ENCODE measurements at regions not wholly inside any gene's neighbourhood (a gene's known extent, or its start where the extent isn't known, plus 50 kb on each side); places are given as distances from the start of the nearest gene placed in this dataset.
"Not testable (repeated sequence)": the region's sequence is repeated elsewhere in the genome, so short reads cannot be mapped to it uniquely, and the experiment has no call there.

GRCh38 chr4:10388146-10388545 lies 69.1 kb downstream of the ZNF518B start:
- not testable (repeated sequence) for DNase-seq (ENCODE audit: low spot score)

GRCh38 chr4:10385994-10386394 lies 71.2 kb downstream of the ZNF518B start:
- DNase-seq (ENCODE audit: low spot score): no peak

GRCh38 chr4:10384974-10385373 lies 72.3 kb downstream of the ZNF518B start:
- DNase-seq (ENCODE audit: low spot score): no peak

GRCh38 chr4:10383417-10383816 lies 73.8 kb downstream of the ZNF518B start:
- no peak for DNase-seq (ENCODE audit: low spot score)

- not testable (repeated sequence) for DNase-seq (ENCODE audit: low spot score)
Observed at GRCh38 chr4:10382171-10382570, 75.1 kb downstream of the ZNF518B start.

GRCh38 chr4:10381146-10381545 lies 76.1 kb downstream of the ZNF518B start:
- no peak for DNase-seq (ENCODE audit: low spot score)

GRCh38 chr4:10380735-10381134 lies 76.5 kb downstream of the ZNF518B start:
- no peak for DNase-seq (ENCODE audit: low spot score)

- DNase-seq (ENCODE audit: low spot score): no peak
Observed at GRCh38 chr4:10371869-10372471, 85.3 kb downstream of the ZNF518B start.

GRCh38 chr4:10371121-10371520 lies 86.1 kb downstream of the ZNF518B start:
- DNase-seq (ENCODE audit: low spot score): no peak

GRCh38 chr4:10369517-10369916 lies 87.7 kb downstream of the ZNF518B start:
- no peak for DNase-seq (ENCODE audit: low spot score)

- DNase-seq (ENCODE audit: low spot score): no peak
Observed at GRCh38 chr4:10366628-10367027, 90.6 kb downstream of the ZNF518B start.

GRCh38 chr4:10364194-10364593 lies 93.0 kb downstream of the ZNF518B start:
- no peak for DNase-seq (ENCODE audit: low spot score)

GRCh38 chr4:10354746-10355145 lies 102.5 kb downstream of the ZNF518B start:
- no peak for DNase-seq (ENCODE audit: low spot score)

- no peak for DNase-seq (ENCODE audit: low spot score)
Observed at GRCh38 chr4:10354225-10354624, 103.0 kb downstream of the ZNF518B start.

- no peak for DNase-seq (ENCODE audit: low spot score)
Observed at GRCh38 chr4:10353110-10353509, 104.1 kb downstream of the ZNF518B start.

- peak; percentile 48 for DNase-seq (ENCODE audit: low spot score)
Observed at GRCh38 chr4:10348241-10348640, 109.0 kb downstream of the ZNF518B start.

GRCh38 chr4:10347815-10348214 lies 109.4 kb downstream of the ZNF518B start:
- no peak for DNase-seq (ENCODE audit: low spot score)

GRCh38 chr4:10347281-10347795 lies 109.9 kb downstream of the ZNF518B start:
- no peak for DNase-seq (ENCODE audit: low spot score)

GRCh38 chr4:10346023-10346422 lies 111.2 kb downstream of the ZNF518B start:
- peak; percentile 49 for DNase-seq (ENCODE audit: low spot score)

- DNase-seq (ENCODE audit: low spot score): no peak
Observed at GRCh38 chr4:10345381-10345784, 111.8 kb downstream of the ZNF518B start.

GRCh38 chr4:10344824-10345223 lies 112.4 kb downstream of the ZNF518B start:
- no peak for DNase-seq (ENCODE audit: low spot score)

- DNase-seq (ENCODE audit: low spot score): no peak
Observed at GRCh38 chr4:10343656-10344055, 113.6 kb downstream of the ZNF518B start.

GRCh38 chr4:10342866-10343265 lies 114.4 kb downstream of the ZNF518B start:
- DNase-seq (ENCODE audit: low spot score): no peak

GRCh38 chr4:10336471-10336870 lies 120.8 kb downstream of the ZNF518B start:
- DNase-seq (ENCODE audit: low spot score): peak; percentile 46
